ENCODE measurements at regions not wholly inside any gene's neighbourhood (a gene's known extent, or its start where the extent isn't known, plus 50 kb on each side); places are given as distances from the start of the nearest gene placed in this dataset.

DNA sequence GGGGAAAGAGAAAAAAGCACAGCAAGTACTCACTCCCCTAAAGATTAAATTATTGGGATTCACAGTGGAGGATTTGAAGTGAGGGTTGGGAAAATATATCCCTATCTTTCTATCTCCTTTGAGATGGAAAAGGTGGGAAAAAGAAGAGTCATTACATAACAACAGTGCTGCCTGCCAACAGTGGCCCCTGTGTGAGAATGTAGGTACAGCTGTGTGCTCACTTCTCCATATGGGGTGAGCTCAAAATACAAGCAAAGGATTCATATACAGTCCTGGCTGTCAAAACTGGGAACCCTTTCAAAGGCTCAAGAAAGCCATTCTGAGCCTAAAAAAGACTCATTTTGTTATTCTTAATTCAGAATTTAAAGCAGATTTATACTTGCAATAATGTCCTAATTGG is 458.5 kb downstream of the GPAM start:
- no peak for DNase-seq (ENCODE audit: low read depth)

DNA sequence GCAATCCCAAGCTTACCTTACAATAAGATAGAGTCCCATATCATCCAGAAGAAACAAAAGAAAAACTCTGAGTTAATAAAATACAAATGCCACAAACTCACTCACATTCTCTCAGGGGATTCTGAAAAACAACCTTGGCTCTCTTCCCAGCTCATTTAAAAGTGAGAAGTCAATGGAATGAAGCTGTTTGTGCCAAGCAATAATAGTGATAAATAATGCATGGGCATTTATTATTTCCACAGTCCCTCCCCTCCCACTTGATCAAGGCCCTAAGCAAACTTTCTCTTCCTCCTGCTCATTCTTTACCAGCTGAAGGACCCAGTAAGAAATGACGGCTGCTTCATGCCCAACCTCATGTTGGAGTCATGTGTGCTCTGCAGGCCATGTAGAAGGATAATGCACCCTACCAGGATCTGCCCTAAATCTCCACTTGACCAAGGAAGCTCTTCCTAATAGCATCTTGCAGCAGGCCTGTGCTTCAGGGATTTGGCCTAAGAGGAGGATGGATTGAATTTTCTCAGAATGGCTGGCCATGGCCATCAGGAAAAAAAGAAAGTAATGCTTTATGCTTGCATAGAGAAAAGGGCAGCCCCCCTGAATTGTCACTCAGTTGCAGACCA is 451.3 kb downstream of the GPAM start:
- no peak for DNase-seq (ENCODE audit: low read depth)

DNA sequence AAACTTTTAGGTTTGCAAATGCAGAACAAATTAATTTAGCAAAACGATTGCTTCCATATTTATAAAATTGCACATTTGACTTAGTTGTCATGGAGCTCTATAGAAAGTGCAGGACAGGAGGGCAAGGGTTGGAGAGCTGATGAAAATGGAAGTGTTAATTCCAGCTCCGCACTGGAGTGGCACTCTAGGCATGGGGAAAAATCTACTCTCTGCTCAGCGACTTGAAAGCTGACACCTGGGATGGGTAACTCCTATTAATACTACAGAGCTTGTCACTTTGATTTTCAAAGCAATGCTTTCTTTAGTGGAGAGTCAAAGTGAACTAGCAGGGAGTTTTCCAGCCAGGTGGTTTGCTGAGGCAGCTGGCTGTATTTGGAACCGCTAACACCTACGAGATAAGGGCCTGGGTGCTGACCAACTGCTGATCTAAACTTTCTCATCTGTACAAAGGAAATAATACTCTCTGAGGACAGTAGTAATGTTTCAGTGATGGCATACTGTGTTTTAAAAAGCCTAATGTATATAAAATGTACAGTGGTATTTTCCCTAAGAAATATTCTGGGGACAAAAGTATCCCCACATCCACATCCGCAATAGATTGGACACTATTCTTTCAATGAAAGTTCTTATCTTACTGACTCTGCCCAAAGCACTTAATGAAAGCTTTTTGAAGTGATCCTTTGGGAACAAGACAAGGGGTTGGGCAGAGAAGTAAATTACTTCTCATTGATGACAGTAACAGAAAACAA is 444.3 kb downstream of the GPAM start:
- no peak for DNase-seq (ENCODE audit: low read depth)

DNA sequence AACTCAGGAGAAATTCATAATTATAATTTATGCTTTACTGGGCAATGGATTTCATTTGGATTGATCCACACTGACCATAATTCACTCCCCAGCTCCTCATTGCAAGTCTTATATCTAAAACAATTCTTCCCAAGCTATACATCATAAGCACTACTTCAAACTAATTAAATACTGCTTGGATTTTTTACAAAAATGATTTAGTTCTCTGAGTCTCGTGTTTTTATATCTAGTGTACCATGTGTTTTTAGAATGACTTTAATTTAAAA is 443.8 kb downstream of the GPAM start:
- no peak for DNase-seq (ENCODE audit: low read depth)

DNA sequence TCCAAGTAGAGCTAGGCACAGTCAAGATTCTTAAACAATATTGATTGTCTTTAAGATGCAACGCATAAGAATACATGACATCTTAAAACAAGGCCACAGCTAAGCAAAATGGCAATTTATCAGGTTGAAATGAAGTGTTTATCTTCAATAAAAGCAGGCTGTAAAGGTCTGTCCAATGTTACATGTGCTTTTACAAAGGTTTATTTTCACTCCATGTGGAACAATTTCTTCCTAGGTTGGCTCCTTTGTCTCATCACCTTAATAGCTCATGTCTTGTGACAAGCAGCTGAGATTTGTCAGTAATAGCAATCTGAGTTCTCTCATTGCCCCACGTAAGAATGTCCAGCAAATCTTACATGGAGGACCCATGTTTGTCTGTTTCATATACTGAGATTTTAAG is 437.6 kb downstream of the GPAM start:
- no peak for DNase-seq (ENCODE audit: low read depth)

DNA sequence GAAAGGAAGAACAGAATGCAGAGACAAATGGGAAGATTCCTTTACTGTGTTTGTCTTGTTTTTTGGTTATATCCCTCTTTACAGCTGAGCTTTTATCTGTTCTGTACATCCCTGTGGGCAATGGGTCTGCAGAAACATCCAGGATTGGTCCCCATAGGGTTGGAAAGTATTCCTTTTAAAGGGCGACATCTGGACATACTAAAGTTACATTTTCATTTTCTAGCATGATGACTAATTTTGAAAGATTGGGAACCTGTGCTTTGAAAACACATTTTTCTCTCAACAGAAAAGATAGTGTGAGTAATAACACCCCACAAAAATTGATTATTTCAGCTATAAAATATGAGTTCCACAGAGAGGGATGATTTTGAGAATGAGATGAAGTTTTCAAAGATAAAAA is 435.8 kb downstream of the GPAM start:
- DNase-seq (ENCODE audit: low read depth) = no peak

DNA sequence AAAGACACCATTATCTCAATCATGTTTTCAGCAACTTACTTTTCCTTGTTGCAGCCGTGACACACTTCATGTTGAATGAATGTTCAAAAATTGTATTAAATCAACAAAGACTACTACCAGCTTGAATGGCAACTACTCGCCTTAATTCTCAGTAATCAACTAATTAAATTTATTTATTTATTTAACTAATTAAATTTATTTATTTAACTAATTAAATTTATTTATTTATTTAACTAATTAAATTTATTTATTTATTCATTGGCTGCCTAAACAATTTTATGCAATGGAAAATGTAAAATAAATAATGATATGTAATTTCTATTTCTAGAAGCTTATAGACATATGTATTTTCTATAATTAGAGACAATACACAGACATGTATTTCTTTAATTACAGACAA is 435.4 kb downstream of the GPAM start:
- no peak for DNase-seq (ENCODE audit: low read depth)

DNA sequence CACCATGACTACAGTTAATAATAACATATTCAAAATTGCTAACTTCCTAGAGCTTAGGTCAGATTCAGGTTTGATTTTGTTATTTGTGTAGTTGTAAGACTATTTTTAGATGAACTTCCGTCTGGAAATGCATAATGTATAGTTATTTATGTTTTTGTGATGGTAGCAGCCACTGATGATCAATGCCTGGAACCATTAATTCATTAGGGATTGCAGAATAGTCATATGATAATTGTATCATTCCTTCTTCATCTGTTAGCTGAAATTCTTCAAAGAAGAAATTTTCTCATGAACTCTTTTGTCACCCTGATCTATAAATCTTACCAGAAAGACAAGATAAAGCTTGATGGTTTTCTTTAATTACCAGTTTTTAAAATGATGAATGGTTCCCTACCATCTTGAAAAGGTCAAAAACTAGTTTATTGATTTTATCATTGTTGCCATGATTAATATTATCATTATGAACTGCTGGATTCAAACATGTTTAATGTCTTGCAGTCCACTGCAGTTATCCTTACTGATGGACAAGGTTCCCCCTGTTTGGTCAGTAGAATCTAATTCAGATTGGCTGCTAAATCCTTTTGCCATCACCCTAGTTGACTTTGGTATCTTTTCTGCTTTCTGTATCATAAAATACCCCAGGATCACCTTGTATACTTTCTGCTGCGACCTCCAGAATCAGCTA is 433.3 kb downstream of the GPAM start:
- DNase-seq (ENCODE audit: low read depth) = no peak

DNA sequence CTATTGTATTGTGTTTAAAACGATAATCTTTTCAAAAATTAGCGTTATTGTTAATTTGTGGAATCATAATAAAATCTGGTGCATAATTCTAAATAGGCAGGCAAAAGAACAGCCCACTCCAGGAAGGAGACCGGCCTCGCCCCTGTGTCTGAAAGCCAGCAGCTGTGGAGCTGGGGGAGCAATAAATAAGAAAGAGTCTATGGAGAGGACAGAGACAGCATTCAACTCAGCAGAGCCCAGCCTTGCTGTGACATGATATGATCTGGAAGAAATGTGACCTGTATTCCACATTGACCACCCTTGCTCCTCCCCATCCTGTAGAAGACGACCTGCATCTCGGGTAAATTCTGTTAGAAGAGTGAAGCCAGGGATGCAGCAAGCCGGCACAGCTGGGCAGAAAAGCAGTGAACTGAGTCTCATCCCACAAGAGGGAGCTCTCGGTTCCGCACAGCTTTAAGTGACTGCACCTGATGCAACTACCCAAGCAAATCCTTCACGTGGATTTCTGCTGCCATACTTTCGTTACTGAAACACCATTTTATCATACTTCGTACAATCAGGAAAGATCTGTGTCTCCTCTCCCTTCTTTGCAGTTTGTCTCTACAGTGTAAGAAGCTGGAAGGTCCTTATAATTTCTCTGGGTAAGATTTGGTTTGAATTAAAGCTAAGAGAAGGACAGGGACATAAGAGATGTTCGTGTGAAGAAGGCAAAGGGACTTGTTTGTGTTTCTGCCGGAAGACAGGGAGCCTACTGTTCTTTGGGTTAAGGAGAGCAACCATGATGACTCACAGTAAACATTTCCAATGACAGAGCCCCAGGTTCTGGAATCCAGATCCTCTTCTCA is 427.1 kb downstream of the GPAM start:
- DNase-seq (ENCODE audit: low read depth) = no peak

DNA sequence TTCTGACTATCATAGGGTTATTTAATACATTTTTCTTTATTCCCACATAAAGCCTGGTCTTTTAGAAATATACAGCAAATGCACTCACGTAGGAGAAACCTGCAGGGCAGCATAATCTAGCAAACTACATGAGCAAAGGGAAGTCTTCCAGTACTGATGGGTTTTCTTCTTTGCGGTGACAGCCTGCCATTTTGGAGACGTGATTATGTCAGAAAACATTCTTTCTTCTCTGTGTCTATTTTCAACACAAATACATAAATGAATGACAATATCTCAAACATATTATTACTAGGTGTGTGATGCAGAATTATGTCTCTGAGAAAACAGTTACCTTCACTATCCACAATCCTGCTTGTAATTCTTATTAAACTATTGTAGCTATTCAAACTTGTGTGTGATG is 425.0 kb downstream of the GPAM start:
- no peak for DNase-seq (ENCODE audit: low read depth)

DNA sequence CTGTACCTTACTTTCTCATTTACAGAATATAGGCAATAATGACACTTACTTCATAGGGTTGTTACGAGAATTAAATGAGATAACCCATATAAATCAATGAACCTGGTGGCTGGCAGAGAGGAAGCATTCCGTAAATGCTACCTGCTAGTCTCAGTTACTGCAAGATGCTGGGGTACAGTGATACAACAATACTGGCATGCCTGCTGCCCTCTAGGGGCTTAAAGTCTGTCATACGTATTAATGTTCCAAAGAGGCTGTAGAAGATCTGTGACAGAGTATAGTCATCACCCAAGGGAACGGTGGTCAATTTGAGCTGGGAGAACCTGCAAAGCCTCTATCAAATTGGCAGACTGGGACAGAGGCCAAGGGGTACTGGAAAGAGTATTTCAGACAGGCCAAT is 421.5 kb downstream of the GPAM start:
- no peak for DNase-seq (ENCODE audit: low read depth)

DNA sequence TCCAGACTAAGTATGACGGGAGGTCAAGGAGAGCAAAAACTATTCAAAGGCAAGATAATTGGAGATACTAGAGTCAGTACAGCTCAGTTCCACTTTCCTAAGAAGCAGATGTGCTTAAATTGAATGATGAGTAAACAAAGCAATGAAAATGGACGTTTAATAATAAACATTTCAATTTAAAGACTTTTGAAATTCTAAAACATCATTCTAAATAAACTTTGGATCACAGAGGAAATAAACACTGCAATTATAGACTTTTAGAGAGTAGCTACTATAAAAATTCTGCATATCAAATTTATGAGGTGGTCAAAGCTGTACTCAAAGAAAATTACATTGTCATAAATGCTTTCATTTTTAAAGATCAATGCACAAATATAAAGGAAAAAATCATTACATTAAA is 418.3 kb downstream of the GPAM start:
- DNase-seq (ENCODE audit: low read depth) = no peak

DNA sequence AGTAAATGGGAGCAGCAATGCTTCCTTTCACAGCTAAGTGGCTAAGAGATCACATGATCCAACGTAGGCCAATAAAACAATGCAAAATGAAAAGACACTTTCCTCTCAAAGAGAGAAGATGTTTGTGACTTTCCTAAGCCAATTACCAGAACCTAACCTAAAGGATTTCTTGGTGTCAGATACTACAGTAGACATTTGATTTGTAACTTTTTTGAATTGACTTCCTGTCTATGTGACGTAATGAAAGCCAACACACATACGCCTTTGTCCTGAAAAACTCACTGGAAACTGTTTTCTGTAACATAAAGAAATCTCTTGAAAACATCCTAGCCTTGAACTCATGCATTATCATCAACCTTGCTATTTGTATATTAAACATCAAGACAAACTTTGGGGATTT is 417.1 kb downstream of the GPAM start:
- no peak for DNase-seq (ENCODE audit: low read depth)

DNA sequence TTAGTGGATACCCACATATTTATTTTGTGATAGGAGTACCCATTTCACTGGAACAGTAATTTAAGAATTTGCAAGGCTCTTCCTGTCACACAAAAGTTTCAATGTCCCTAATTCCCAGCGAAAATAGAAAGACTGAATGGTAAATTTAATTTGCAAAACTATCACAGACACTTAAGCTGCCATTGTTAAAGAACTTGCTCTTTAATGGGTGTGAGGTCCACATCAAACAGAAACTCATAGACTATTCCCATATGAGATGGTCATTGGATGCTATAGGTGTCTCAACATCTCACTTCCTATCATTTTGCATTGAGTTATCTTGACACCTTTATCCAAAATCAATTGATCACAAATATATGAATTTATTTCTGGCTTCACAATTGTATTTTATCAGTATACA is 415.9 kb downstream of the GPAM start:
- DNase-seq (ENCODE audit: low read depth) = no peak

DNA sequence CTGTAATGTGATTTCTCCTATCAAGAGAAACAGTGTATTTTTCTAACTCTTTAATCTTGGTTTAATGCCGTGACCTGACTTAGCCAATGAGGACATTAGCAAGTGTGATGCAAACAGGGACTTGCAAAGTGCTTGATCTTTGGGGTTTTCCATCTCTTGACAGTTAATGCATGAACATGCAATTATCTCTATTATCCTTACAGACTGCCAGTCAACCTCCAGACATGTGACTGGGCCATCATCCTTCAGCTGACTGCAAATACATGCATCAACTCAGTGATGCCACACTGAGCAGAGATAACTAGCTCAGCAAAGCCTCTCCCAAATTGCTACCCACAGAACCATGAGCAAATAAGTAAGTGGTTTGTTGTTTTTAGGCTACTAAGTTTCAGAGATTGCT is 409.6 kb downstream of the GPAM start:
- DNase-seq (ENCODE audit: low read depth) = no peak

DNA sequence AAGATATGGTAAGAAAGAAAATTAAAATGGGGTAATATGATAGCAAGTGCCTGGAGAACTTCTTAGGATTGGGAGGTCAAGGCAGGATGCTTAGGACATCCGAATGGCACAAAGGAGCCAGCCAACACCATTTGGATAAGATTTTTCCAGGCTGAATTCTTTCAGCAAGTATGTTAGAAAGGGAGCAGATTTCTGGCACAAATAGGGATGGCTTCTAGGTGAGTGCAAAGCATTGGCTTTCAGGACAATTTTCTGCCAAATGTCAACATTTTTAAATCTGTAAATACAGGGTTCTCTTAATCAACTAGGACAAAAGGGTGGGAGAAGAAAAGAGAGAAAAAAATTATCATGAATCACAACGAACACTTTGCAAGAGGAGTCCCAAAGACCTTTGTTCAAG is 409.1 kb downstream of the GPAM start:
- DNase-seq (ENCODE audit: low read depth) = no peak

DNA sequence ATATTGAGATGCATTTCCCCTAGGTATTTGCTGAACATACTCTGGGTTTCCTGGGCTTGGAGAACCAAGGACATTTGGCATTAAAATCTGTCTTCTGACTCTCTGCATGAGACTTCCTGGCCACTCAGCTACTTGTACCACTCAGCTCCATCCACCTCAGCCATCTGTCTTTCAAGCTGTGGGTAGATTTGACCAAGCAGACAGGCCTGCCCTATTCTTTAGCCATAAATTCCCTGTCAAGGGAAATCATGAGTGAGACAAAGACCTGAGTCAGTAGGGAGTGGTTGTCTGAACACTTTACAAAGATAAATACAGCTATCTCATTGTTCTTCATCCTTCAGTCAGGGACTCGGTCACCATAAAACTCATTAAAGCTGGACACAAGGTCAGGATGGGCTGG is 399.1 kb downstream of the GPAM start:
- DNase-seq (ENCODE audit: low read depth) = no peak

DNA sequence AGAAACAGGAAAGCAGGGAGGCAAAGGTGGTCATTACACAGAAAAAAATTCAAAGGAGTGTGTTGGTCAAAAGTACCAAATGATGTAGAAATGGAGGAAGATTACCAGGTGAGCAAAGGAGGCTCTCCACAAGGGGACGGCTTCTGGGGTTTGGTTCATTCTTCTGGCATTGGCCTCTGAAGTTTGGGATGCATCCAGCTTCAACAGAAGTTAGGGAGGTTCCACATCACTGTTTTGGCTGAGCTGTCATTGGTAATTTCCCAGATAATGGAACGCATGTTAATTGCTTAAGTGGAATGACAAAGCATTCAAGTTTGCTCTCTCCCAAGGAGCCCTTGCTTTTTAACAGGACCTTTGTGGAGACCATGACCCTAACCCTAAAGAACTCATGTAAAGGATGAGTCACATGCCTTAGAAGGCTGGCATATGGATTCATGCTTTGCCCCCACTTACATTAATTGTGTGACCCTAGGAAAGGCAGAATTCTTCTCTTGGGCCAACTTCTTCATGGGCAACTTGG is 398.6 kb downstream of the GPAM start:
- DNase-seq (ENCODE audit: low read depth) = no peak

DNA sequence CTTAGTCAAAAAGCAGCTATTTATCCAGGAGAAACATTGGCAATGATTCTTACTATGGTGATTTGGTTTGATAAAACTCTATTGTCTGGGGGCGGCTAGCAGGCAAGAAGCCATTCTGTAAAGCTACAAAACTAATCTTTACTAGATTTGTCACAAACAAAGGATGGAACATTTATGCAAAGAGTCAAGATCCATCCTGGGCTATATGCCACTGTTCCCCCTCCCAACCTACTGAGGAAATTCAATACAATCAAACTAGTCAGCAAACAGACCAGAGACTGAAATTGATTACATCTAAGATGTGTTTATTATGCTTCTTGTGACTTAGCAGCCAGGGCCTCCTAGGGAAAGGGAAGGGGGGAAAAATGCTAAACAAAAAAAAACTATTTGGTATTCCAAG is 397.6 kb downstream of the GPAM start:
- DNase-seq (ENCODE audit: low read depth) = no peak

DNA sequence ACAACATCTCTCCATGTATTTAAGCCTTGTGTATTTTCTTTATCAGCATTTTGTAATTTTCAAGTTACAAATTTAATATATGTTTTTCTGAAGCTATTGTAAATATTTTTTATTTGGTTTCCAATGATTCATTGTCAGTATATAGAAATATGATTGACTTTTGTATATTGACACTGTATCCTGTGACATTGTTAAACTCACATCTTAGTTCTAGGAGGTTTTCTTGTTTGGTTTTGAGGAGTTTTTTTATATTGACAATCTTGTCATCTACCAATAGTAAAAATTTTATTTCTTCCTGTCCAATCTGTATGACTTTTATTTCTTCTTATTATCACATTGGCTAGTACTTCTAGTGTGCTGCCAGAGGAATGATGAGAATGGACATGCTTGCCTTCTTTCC is 393.7 kb downstream of the GPAM start:
- DNase-seq (ENCODE audit: low read depth) = no peak

DNA sequence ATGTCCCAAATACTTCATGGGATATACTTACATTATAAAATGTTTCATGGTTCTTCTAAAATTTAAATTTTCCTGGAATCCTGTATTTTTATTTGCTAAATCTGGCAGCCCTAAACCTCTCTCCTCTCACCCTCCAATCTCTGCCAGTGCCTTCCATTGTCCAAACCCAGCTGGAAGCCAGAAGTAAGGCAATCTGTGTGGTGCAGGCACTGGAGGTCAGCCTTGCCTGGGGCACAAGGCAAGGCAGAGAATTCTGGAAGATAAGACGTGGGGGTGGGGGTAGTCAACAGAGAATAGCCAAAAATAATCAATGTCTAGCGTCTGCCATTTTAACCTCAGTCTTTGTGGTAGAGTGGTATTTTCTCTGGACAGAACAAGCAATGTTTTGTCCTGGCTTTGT is 381.7 kb downstream of the GPAM start:
- DNase-seq (ENCODE audit: low read depth) = no peak

DNA sequence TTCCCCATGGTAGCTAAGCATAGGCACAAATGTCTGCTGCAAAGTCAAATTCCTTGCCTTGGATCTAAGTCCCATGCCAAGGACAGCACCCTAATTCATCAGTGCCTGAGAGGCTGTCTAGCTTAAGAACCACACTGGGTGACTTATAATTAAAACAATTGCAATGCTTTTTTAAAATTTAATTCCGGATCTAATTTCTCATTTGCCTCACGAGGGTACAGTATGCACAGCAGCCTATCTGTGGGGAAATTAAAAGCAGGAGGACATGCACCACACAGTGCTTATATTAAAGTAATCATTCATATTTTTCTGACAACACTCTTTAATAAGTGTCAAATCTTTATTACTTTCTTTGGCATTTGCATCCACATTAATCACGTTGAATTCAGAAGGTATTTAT is 378.8 kb downstream of the GPAM start:
- no peak for DNase-seq (ENCODE audit: low read depth)

DNA sequence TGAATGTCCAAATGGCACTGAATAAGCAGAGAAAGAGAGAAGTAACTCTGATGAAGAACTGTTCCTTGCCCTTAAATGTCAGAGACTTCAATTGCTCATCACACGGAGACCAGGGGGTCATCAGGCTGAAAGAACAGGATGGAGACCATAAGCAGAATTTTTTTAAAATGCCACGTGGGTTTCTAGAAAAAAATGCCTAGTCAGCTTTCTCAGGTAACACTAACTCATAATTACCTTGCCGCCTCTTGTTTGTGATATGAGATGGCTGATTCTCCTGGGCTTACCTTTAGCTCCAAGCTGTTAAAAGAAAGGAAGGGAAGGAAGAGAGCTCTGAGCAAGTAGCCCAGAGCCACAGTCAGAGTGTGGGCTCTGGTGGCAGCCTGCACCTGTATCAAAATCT is 372.0 kb downstream of the GPAM start:
- no peak for DNase-seq (ENCODE audit: low read depth)

Data from T follicular helper cell (primary cell).